Stimulated activated naive B cell treated with anti-CD40 and anti-IgM and Interleukin-4, amounts not matched to agents 10 μg/mL and 1 μg/mL and 100 μg/mL, for 72 hours (primary cell): ENCODE measurements at regions not wholly inside any gene's neighbourhood (a gene's known extent, or its start where the extent isn't known, plus 50 kb on each side); places are given as distances from the start of the nearest gene placed in this dataset.
"Not testable (repeated sequence)": the region's sequence is repeated elsewhere in the genome, so short reads cannot be mapped to it uniquely, and the experiment has no call there.

Experiments used
- ATAC-seq, 2 donors: fragments of 150-1000 bp; cut with Tn5 transposase; replicated peaks; 2 replicates each; pipeline ENCODE4 v1.10.0; 2021; ENCODE audit warnings: moderate library complexity in 1 of 2
- DNase-seq: peaks from one replicate; pipeline ENCODE4 v3.0.0; 2021
- H3K27ac Mint-ChIP-seq: one replicate; pipeline ENCODE4 v1.8.0; 2022; ENCODE audit warnings: mild to moderate bottlenecking, mixed read lengths
- H3K27me3 Mint-ChIP-seq, 2 donors: one replicate each; pipeline ENCODE4 v1.8.0; 2022; ENCODE audit warnings: mixed read lengths in 2 of 2
- H3K36me3 Mint-ChIP-seq, 2 donors: one replicate each; pipeline ENCODE4 v1.8.0; 2022; ENCODE audit warnings: mixed read lengths in 2 of 2, mild to moderate bottlenecking in 1 of 2
- H3K4me1 Mint-ChIP-seq, 2 donors: one replicate each; pipeline ENCODE4 v1.8.0; 2022; ENCODE audit warnings: mixed read lengths in 2 of 2, mild to moderate bottlenecking in 1 of 2
- H3K4me3 Mint-ChIP-seq, 2 donors: one replicate each; pipeline ENCODE4 v1.8.0; 2022; ENCODE audit warnings: mild to moderate bottlenecking in 2 of 2, mixed read lengths in 2 of 2, moderate library complexity in 1 of 2
- H3K9me3 Mint-ChIP-seq, 2 donors: one replicate each; pipeline ENCODE4 v1.8.0; 2022; ENCODE audit warnings: mixed read lengths in 2 of 2, mild to moderate bottlenecking in 1 of 2

GRCh38 chr1:245025525-245025924 is 129.3 kb upstream of the KIF26B start:
- ATAC-seq (no peak), DNase-seq (no peak)
- Mint-ChIP-seq H3K27me3 (no peaks in the 10 kb centered on the region), H3K27ac (no peak overlapping the region), H3K9me3 (no peaks in the 10 kb centered on the region), H3K4me3 (no peak overlapping the region), H3K36me3 (no peaks in the 10 kb centered on the region), H3K4me1 (no peaks in the 10 kb centered on the region)

- no peak overlapping the region for H3K4me3 Mint-ChIP-seq
- no peaks in the 10 kb centered on the region for H3K9me3 Mint-ChIP-seq
- H3K27me3 Mint-ChIP-seq, result no peaks in the 10 kb centered on the region
- H3K4me1 Mint-ChIP-seq, result peaks cover 8 to 14% of the 10 kb centered on the region in 2 donors
- no peak for DNase-seq
- H3K36me3 Mint-ChIP-seq, result no peaks in the 10 kb centered on the region
- ATAC-seq, result no peak
- no peak overlapping the region for H3K27ac Mint-ChIP-seq
Observed at GRCh38 chr1:245023222-245023621, 131.6 kb upstream of the KIF26B start.

DNA sequence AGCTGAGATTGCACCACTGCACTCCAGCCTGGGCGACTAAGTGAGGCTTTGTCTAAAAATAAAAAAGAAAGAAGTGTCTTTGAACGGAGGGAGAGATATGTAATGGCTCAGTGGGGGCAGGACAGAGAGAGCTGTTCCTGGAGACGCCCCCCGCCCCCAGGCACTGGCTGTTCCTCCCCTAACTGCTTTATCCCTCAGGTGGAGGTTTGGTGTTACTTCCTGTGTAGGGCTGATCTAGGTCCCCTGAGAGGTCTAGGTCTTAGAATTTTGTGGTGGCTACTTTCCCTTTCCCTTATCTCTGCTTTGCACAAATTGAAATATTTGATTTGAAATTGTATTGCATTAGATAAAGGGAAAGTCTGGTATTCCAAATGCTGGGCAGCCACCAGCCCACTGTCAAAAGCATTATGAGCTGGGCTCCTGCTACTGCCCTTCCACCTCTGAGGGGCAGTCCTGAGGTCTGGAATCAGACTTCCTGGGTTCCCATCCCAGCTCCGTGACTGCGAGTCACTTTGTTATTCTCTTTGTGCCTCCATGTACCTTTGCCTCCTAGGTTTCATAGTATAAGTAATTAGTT is 134.8 kb upstream of the KIF26B start:
- DNase-seq (no peak), ATAC-seq (peak; percentile 62 to 66)
- Mint-ChIP-seq H3K36me3 (peaks cover 0 to 4% of the 10 kb centered on the region in 2 donors), H3K4me1 (peaks cover 12 to 17% of the 10 kb centered on the region in 2 donors), H3K9me3 (no peaks in the 10 kb centered on the region), H3K27me3 (no peaks in the 10 kb centered on the region), H3K4me3 (no peak overlapping the region), H3K27ac (peak overlapping the region; percentile 56)

GRCh38 chr1:245016700-245017099 is 138.1 kb upstream of the KIF26B start:
- no peaks in the 10 kb centered on the region for H3K9me3 Mint-ChIP-seq
- peaks cover 12 to 17% of the 10 kb centered on the region in 2 donors for H3K4me1 Mint-ChIP-seq
- DNase-seq (no peak), ATAC-seq (no peak)
- H3K27me3 Mint-ChIP-seq, result no peaks in the 10 kb centered on the region
- H3K27ac Mint-ChIP-seq, result no peak overlapping the region
- H3K36me3 Mint-ChIP-seq, result peaks cover 0 to 4% of the 10 kb centered on the region in 2 donors
- H3K4me3 Mint-ChIP-seq, result no peak overlapping the region

GRCh38 chr1:245015031-245015430 is 139.8 kb upstream of the KIF26B start:
- H3K4me1 Mint-ChIP-seq, result peaks cover 12 to 14% of the 10 kb centered on the region in 2 donors
- H3K27me3 Mint-ChIP-seq, result no peaks in the 10 kb centered on the region
- no peak for DNase-seq
- H3K27ac Mint-ChIP-seq, result no peak overlapping the region
- no peak for ATAC-seq
- H3K36me3 Mint-ChIP-seq, result peaks cover 0 to 8% of the 10 kb centered on the region in 2 donors
- H3K4me3 Mint-ChIP-seq, result no peak overlapping the region
- H3K9me3 Mint-ChIP-seq, result no peaks in the 10 kb centered on the region

DNA sequence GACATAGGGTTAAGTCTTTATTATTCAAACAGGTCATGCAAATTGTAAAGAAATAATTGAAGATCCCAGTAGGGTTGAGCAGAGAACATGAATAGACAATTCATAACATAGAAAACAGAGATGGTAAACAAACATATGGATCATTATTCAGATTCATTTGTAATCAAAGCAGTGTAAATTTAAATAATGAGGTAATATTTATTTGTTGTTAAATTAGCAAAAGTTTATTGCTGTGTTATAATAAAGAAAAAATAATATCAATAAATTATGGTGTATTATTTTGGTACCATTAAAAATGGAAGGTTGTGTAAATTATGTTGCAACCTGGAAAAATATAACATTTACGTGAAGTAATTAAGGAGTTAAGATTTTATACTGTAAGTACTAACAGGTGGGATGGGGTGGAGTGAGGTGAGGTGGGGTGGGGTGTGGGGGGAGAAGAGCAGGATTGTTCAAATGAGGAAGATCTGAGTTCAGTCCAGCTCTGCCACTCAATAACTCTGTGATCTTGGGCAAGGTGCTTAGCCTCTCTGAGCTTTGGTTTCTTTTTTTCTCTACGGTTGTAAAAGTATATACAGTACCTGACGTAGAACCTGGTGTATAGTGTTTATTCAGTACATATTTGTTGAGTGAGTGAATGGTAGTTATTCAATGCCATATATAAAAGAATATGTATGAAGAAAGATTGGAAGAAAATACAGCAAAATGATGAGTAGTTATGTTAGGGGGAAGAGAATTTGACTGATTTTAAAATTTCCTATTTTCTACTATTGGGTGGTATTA is 140.3 kb upstream of the KIF26B start:
- Mint-ChIP-seq H3K36me3 (peaks cover 0 to 10% of the 10 kb centered on the region in 2 donors), H3K4me3 (no peak overlapping the region), H3K4me1 (peaks cover 10% of the 10 kb centered on the region in 2 donors), H3K9me3 (no peaks in the 10 kb centered on the region), H3K27ac (no peak overlapping the region), H3K27me3 (no peaks in the 10 kb centered on the region)
- no peak for DNase-seq
- ATAC-seq, result no peak

GRCh38 chr1:245010018-245010614 is 144.7 kb upstream of the KIF26B start:
- H3K27me3 Mint-ChIP-seq, result no peaks in the 10 kb centered on the region
- peaks cover 0 to 6% of the 10 kb centered on the region in 2 donors for H3K36me3 Mint-ChIP-seq
- H3K27ac Mint-ChIP-seq, result no peak overlapping the region
- DNase-seq (no peak), ATAC-seq (no peak)
- peaks cover 0 to 2% of the 10 kb centered on the region in 2 donors for H3K4me1 Mint-ChIP-seq
- H3K4me3 Mint-ChIP-seq, result no peak overlapping the region
- no peaks in the 10 kb centered on the region for H3K9me3 Mint-ChIP-seq

DNA sequence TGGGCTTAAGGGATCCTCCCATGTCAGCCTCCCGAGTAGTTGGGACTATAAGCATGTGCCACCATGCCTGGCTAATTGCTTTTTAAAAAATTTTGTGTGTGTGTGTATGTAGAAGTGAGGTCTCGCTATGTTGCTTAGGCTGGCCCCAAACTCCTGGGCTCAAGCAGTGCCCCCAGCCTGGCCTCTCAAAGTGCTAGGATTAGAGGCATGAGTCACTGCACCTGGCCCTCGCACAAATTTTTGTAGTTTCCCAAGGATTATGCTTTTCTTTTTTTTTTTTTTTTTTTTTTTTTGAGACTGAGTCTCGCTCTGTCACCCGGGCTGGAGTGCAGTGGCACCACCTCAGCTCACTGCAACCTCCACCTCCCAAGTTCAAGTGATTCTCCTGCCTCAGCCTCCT is 144.4 kb upstream of the HNRNPU start:
- no peaks in the 10 kb centered on the region for H3K9me3 Mint-ChIP-seq
- peaks cover 0 to 2% of the 10 kb centered on the region in 2 donors for H3K4me1 Mint-ChIP-seq
- no peak for ATAC-seq
- H3K27ac Mint-ChIP-seq, result no peak overlapping the region
- peaks cover 0 to 6% of the 10 kb centered on the region in 2 donors for H3K36me3 Mint-ChIP-seq
- DNase-seq, result no peak
- H3K27me3 Mint-ChIP-seq, result no peaks in the 10 kb centered on the region
- H3K4me3 Mint-ChIP-seq, result no peak overlapping the region

DNA sequence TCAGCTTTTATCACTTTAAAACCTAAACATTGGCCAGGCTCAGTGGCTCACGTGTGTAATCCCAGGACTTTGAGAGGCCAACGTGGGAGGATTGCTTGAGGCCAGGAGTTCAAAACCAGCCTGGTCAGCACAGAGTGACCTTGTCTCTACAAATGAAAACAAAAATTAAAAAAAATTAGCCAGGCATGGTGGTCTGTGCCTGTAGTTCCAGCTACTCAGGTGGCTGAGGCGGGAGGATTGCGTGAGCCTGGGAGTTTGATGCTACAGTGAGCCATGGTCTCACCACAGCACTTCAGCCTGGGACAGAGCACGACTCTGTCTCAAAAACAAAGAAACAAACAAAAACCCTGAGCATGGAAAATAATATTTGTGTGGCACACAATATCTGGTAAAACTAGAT is 143.5 kb upstream of the HNRNPU start:
- H3K36me3 Mint-ChIP-seq, result peaks cover 0 to 7% of the 10 kb centered on the region in 2 donors
- no peaks in the 10 kb centered on the region for H3K27me3 Mint-ChIP-seq
- no peak for DNase-seq
- no peaks in the 10 kb centered on the region for H3K9me3 Mint-ChIP-seq
- no peak for ATAC-seq
- peaks cover 0 to 2% of the 10 kb centered on the region in 2 donors for H3K4me1 Mint-ChIP-seq
- no peak overlapping the region for H3K27ac Mint-ChIP-seq
- no peak overlapping the region for H3K4me3 Mint-ChIP-seq

GRCh38 chr1:245003246-245003645 is 138.9 kb upstream of the HNRNPU start:
- Mint-ChIP-seq H3K36me3 (peaks cover 0 to 3% of the 10 kb centered on the region in 2 donors), H3K4me1 (peaks cover 16 to 28% of the 10 kb centered on the region in 2 donors), H3K27me3 (no peaks in the 10 kb centered on the region), H3K9me3 (no peaks in the 10 kb centered on the region), H3K4me3 (no peak overlapping the region), H3K27ac (no peak overlapping the region)
- DNase-seq, result no peak
- no peak for ATAC-seq

DNA sequence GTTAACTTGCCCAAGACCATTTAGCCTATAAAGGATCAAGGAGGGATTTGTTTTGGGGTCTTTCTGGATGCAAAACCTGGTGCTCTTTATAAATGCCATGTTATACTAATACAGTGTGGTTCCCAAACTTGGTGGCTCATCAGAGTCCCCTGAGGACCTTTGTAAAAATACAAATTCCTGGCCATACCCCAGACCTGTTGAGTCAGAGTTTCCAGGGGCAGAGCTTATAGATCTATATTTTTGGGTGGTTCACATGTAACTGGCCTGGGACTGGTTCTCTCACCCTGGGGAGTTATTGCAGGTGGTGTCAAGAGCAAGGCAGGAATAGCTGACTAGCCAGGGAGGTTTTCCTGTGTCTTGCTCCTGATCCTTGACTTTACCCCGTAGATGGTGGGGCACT is 136.9 kb upstream of the HNRNPU start:
- H3K4me3 Mint-ChIP-seq, result peak overlapping the region in 1 of 2 donors; percentile 33
- no peak overlapping the region for H3K27ac Mint-ChIP-seq
- H3K4me1 Mint-ChIP-seq, result peaks cover 16 to 28% of the 10 kb centered on the region in 2 donors
- DNase-seq (no peak), ATAC-seq (peak; percentile 68 to 71)
- peaks cover 0 to 3% of the 10 kb centered on the region in 2 donors for H3K36me3 Mint-ChIP-seq
- H3K9me3 Mint-ChIP-seq, result no peaks in the 10 kb centered on the region
- H3K27me3 Mint-ChIP-seq, result no peaks in the 10 kb centered on the region

GRCh38 chr1:245000872-245001188 is 136.5 kb upstream of the HNRNPU start:
- Mint-ChIP-seq H3K36me3 (peaks cover 0 to 3% of the 10 kb centered on the region in 2 donors), H3K4me1 (peaks cover 14 to 28% of the 10 kb centered on the region in 2 donors), H3K4me3 (peak overlapping the region; percentile 23 to 44), H3K9me3 (no peaks in the 10 kb centered on the region), H3K27me3 (no peaks in the 10 kb centered on the region), H3K27ac (peak overlapping the region; percentile 47)
- DNase-seq (no peak), ATAC-seq (peak; percentile 69 to 88)

- ATAC-seq, H3K27me3 Mint-ChIP-seq, H3K4me3 Mint-ChIP-seq, H3K36me3 Mint-ChIP-seq, DNase-seq, H3K9me3 Mint-ChIP-seq, H3K27ac Mint-ChIP-seq: not testable (repeated sequence)
- H3K4me1 Mint-ChIP-seq, result peaks cover 14 to 28% of the 10 kb centered on the region in 2 donors
Observed at GRCh38 chr1:244999644-245000043, 135.3 kb upstream of the HNRNPU start.

- H3K36me3 Mint-ChIP-seq, result peaks cover 0 to 3% of the 10 kb centered on the region in 2 donors
- H3K4me1 Mint-ChIP-seq, result peaks cover 14 to 28% of the 10 kb centered on the region in 2 donors
- H3K27ac Mint-ChIP-seq, result no peak overlapping the region
- H3K9me3 Mint-ChIP-seq, result no peaks in the 10 kb centered on the region
- no peaks in the 10 kb centered on the region for H3K27me3 Mint-ChIP-seq
- H3K4me3 Mint-ChIP-seq, result no peak overlapping the region
- ATAC-seq (no peak), DNase-seq (no peak)
Observed at GRCh38 chr1:244998717-244999346, 134.5 kb upstream of the HNRNPU start.
